H9 (cell line): ENCODE measurements at regions not wholly inside any gene's neighbourhood (a gene's known extent, or its start where the extent isn't known, plus 50 kb on each side); places are given as distances from the start of the nearest gene placed in this dataset.

Source experiments
- DNase-seq: peaks from one replicate; pipeline ENCODE4 v3.0.0-alpha.2; 2017
- H2AFZ ChIP-seq: one replicate; pipeline ENCODE4 v1.6.1; 2013; ENCODE audit warnings: mild to moderate bottlenecking, low read length, control low read depth, moderate library complexity
- H2AK5ac ChIP-seq: 2 replicates; pipeline ENCODE4 v1.6.1; 2013; ENCODE audit warnings: low read length, control low read depth, mixed read lengths; ENCODE audit not compliant: insufficient read length
- H2BK120ac ChIP-seq: one replicate; pipeline ENCODE4 v1.6.1; 2013; ENCODE audit warnings: low read depth, mild to moderate bottlenecking, low read length, control low read depth, inconsistent platforms; ENCODE audit not compliant: poor library complexity, severe bottlenecking
- H2BK12ac ChIP-seq: 2 replicates; pipeline ENCODE4 v1.6.1; 2013; ENCODE audit warnings: low read length, control low read depth, mixed read lengths, low read depth; ENCODE audit not compliant: insufficient read length
- H2BK15ac ChIP-seq: 2 replicates; pipeline ENCODE4 v1.6.1; 2013; ENCODE audit warnings: low read depth, low read length, control low read depth
- H2BK20ac ChIP-seq: one replicate; pipeline ENCODE4 v1.6.1; 2013; ENCODE audit warnings: low read depth, mild to moderate bottlenecking, low read length, control low read depth, inconsistent platforms; ENCODE audit not compliant: poor library complexity, severe bottlenecking
- H2BK5ac ChIP-seq: 2 replicates; pipeline ENCODE4 v1.6.1; 2013; ENCODE audit warnings: low read length, control low read depth, mixed read lengths; ENCODE audit not compliant: insufficient read length
- H3K14ac ChIP-seq: 2 replicates; pipeline ENCODE4 v1.6.1; 2013; ENCODE audit warnings: low read length, control low read depth; ENCODE audit not compliant: insufficient read depth
- H3K18ac ChIP-seq: 2 replicates; pipeline ENCODE4 v1.6.1; 2013; ENCODE audit warnings: low read depth, mild to moderate bottlenecking, mixed read lengths, low read length, control low read depth; ENCODE audit not compliant: insufficient read length
- H3K23ac ChIP-seq: 2 replicates; pipeline ENCODE4 v1.6.1; 2013; ENCODE audit warnings: low read length, control low read depth, mixed read lengths, low read depth; ENCODE audit not compliant: insufficient read length
- H3K23me2 ChIP-seq: 2 replicates; pipeline ENCODE4 v1.6.1; 2013; ENCODE audit warnings: low read depth, mild to moderate bottlenecking, mixed read lengths, low read length, control low read depth; ENCODE audit not compliant: insufficient read length, poor library complexity, severe bottlenecking
- H3K27ac ChIP-seq: 2 replicates; pipeline ENCODE4 v1.5.1; 2013; ENCODE audit warnings: low read length, control low read depth, mixed read lengths, low read depth; ENCODE audit not compliant: insufficient read length
- H3K27me3 ChIP-seq: 2 replicates; pipeline ENCODE4 v1.6.1; 2013; ENCODE audit warnings: low read length, control low read depth, inconsistent platforms; ENCODE audit not compliant: insufficient read depth
- H3K4ac ChIP-seq: 2 replicates; pipeline ENCODE4 v1.6.1; 2013; ENCODE audit warnings: low read depth, mild to moderate bottlenecking, control low read depth, inconsistent platforms, low read length, moderate library complexity
- H3K4me1 ChIP-seq: 2 replicates; pipeline ENCODE4 v1.6.1; 2013; ENCODE audit warnings: low read length, control low read depth, inconsistent platforms; ENCODE audit not compliant: insufficient read depth
- H3K4me2 ChIP-seq: 2 replicates; pipeline ENCODE4 v1.6.1; 2013; ENCODE audit warnings: low read length, control low read depth, mixed read lengths; ENCODE audit not compliant: insufficient read length, insufficient read depth
- H3K56ac ChIP-seq: 2 replicates; pipeline ENCODE4 v1.6.1; 2013; ENCODE audit warnings: low read depth, mild to moderate bottlenecking, mixed read lengths, low read length, control low read depth; ENCODE audit not compliant: insufficient read length
- H3K79me1 ChIP-seq: 2 replicates; pipeline ENCODE4 v1.6.1; 2013; ENCODE audit warnings: low read depth, mild to moderate bottlenecking, moderate library complexity, low read length, control low read depth, inconsistent platforms; ENCODE audit not compliant: insufficient read depth, poor library complexity, severe bottlenecking
- H3K79me2 ChIP-seq: 2 replicates; pipeline ENCODE4 v1.6.1; 2013; ENCODE audit warnings: low read length, control low read depth, inconsistent platforms; ENCODE audit not compliant: insufficient read depth
- H3K9ac ChIP-seq: 2 replicates; pipeline ENCODE4 v1.6.1; 2013; ENCODE audit warnings: low read length, control low read depth, mixed read lengths; ENCODE audit not compliant: insufficient read length; ENCODE audit errors: extremely low read depth
- H3K9me3 ChIP-seq: one replicate; pipeline ENCODE4 v1.6.1; 2013; ENCODE audit warnings: low read depth, low read length, inconsistent platforms; ENCODE audit not compliant: control insufficient read depth
- H3T11ph ChIP-seq: one replicate; pipeline ENCODE4 v1.6.1; 2013; ENCODE audit warnings: mild to moderate bottlenecking, low read length, control low read depth, inconsistent platforms
- H4K20me1 ChIP-seq: one replicate; pipeline ENCODE4 v1.6.1; 2013; ENCODE audit not compliant: control insufficient read depth, insufficient read length, insufficient read depth
- H4K5ac ChIP-seq: 2 replicates; pipeline ENCODE4 v1.6.1; 2013; ENCODE audit warnings: low read depth, mild to moderate bottlenecking, mixed read lengths, low read length, control low read depth; ENCODE audit not compliant: insufficient read length
- H4K8ac ChIP-seq: replicated peaks from 2 replicates; pipeline ENCODE4 v1.6.1; 2013; ENCODE audit warnings: low read length, control low read depth, mixed read lengths, low read depth; ENCODE audit not compliant: insufficient read length
- H4K91ac ChIP-seq: 2 replicates; pipeline ENCODE4 v1.6.1; 2013; ENCODE audit warnings: low read depth, mild to moderate bottlenecking, moderate library complexity, mixed read lengths, low read length, control low read depth; ENCODE audit not compliant: insufficient read length
- H3K27ac Mint-ChIP-seq, 3 experiments: 2 replicates in 2 of 3; 3 replicates in 1 of 3; pipeline ENCODE4 v1.8.0; 2020 to 2021; ENCODE audit warnings: mixed read lengths in 3 of 3, mild to moderate bottlenecking in 1 of 3, moderate library complexity in 1 of 3
- H3K27me3 Mint-ChIP-seq: 2 replicates; pipeline ENCODE4 v1.8.0; 2021; ENCODE audit warnings: low read depth, mild to moderate bottlenecking, moderate library complexity, mixed read lengths
- H3K36me3 Mint-ChIP-seq, 3 experiments: 2 replicates in 2 of 3; 3 replicates in 1 of 3; pipeline ENCODE4 v1.8.0; 2020 to 2021; ENCODE audit warnings: low read depth in 3 of 3, mixed read lengths in 3 of 3; ENCODE audit not compliant: insufficient read depth in 1 of 3
- H3K4me1 Mint-ChIP-seq, 2 experiments: 2 replicates each; pipeline ENCODE4 v1.8.0; 2020; ENCODE audit warnings: mixed read lengths in 2 of 2
- H3K4me3 Mint-ChIP-seq, 2 experiments: 2 replicates in 1 of 2; 3 replicates in 1 of 2; pipeline ENCODE4 v1.8.0; 2020 to 2021; ENCODE audit warnings: mild to moderate bottlenecking in 2 of 2, mixed read lengths in 2 of 2, moderate library complexity in 1 of 2
- H3K9me3 Mint-ChIP-seq, 2 experiments: 2 replicates in 1 of 2; 3 replicates in 1 of 2; pipeline ENCODE4 v1.8.0; 2020; ENCODE audit warnings: mild to moderate bottlenecking in 2 of 2, mixed read lengths in 2 of 2, moderate library complexity in 1 of 2
- WGBS: extraction: QIAGEN DNeasy Blood & Tissue Kit; methylation state at CpG from one replicate; pipeline ENCODE4 v1.1.7; 2013; ENCODE audit warnings: missing lambda C conversion rate, low lambda C conversion rate, mixed read lengths; ENCODE audit not compliant: insufficient read length; ENCODE audit errors: extremely low coverage; 5-methylcytosine and 5-hydroxymethylcytosine counted together
- TF ChIP-seq, protein P1 (sequence below): fragments of 200-600 bp; sonication (generic); conservative IDR thresholded peaks from 3 replicates; pipeline ENCODE4 v1.8.0; 2021; ENCODE audit warnings: antibody characterized with exemption, mild to moderate bottlenecking

DNA sequence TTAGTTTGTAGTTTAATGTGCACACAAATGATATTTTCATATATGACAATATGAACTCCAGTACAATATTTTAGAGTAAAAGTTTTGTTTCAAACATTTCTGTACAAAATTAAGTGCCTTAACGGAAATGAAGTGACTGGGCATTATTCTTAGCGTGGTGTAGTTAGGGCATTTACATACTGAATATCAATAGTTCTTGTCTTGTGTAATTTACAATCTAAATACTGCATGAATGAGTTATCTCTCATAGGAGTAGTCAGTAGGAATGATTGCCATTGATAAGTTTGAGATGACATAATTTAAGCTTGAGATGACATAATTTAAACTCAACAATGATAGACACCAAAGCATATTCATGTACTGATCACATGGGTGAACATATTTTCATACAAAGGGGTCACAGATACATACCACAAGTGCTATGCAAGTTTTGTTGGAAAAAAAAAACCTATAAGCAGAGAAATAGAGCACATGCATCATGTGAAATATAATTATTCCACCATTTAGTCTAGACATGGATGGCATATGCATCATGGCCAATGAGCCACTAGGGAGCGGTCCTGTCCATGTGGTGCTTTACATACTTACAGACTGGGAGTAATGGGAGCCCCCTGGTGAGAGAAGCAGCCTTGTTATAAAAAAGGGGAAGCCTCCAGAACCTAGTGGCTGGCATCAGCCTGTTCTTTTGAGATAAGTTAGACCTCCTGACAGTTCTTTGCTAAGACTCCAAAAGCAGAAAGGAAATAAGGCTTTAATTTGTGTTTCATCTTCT is 1523.9 kb downstream of the MAT2B start:
- Histone ChIP-seq H2AK5ac (no peak overlapping the region), H3K27me3 (no peaks in the 10 kb centered on the region), H4K8ac (no peak overlapping the region), H4K20me1 (no peaks in the 10 kb centered on the region), H2BK120ac (no peak overlapping the region), H3K9me3 (no peaks in the 10 kb centered on the region), H3K79me2 (no peaks in the 10 kb centered on the region), H3K23me2 (no peaks in the 10 kb centered on the region), H3K79me1 (no peaks in the 10 kb centered on the region), H3K4ac (no peak overlapping the region), H3K4me2 (no peak overlapping the region), H3K27ac (no peak overlapping the region), H3K18ac (no peak overlapping the region), H2BK15ac (no peak overlapping the region), H3K4me1 (no peaks in the 10 kb centered on the region), H3K9ac (no peak overlapping the region), H3K23ac (no peak overlapping the region), H3T11ph (no peak overlapping the region), H2AFZ (no peak overlapping the region), H4K5ac (no peak overlapping the region), H2BK20ac (no peak overlapping the region), H4K91ac (no peak overlapping the region), H3K14ac (no peak overlapping the region), H3K56ac (no peak overlapping the region), H2BK12ac (no peak overlapping the region), H2BK5ac (no peak overlapping the region)
- no peaks in the 10 kb centered on the region for H3K27me3 Mint-ChIP-seq
- peak; percentile 47 for DNase-seq
- no peaks in the 10 kb centered on the region; a peak in 1 of 5 replicates for H3K9me3 Mint-ChIP-seq
- no CpG with 5 or more reads among the region's 3 CpGs for WGBS
- no peak overlapping the region for H3K27ac Mint-ChIP-seq
- H3K4me3 Mint-ChIP-seq, result no peak overlapping the region
- H3K36me3 Mint-ChIP-seq, result peaks cover 0 to 4% (median 0%) of the 10 kb centered on the region in 3 experiments; a peak in 2 of 7 replicates
- H3K4me1 Mint-ChIP-seq, result peaks cover 3 to 8% of the 10 kb centered on the region in 2 experiments; a peak in 2 of 4 replicates
- TF ChIP-seq, protein P1, sequence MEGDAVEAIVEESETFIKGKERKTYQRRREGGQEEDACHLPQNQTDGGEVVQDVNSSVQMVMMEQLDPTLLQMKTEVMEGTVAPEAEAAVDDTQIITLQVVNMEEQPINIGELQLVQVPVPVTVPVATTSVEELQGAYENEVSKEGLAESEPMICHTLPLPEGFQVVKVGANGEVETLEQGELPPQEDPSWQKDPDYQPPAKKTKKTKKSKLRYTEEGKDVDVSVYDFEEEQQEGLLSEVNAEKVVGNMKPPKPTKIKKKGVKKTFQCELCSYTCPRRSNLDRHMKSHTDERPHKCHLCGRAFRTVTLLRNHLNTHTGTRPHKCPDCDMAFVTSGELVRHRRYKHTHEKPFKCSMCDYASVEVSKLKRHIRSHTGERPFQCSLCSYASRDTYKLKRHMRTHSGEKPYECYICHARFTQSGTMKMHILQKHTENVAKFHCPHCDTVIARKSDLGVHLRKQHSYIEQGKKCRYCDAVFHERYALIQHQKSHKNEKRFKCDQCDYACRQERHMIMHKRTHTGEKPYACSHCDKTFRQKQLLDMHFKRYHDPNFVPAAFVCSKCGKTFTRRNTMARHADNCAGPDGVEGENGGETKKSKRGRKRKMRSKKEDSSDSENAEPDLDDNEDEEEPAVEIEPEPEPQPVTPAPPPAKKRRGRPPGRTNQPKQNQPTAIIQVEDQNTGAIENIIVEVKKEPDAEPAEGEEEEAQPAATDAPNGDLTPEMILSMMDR, result peak; percentile 72
